ENCODE measurements at regions not wholly inside any gene's neighbourhood (a gene's known extent, or its start where the extent isn't known, plus 50 kb on each side); places are given as distances from the start of the nearest gene placed in this dataset.
"Not testable (repeated sequence)": the region's sequence is repeated elsewhere in the genome, so short reads cannot be mapped to it uniquely, and the experiment has no call there.

DNA sequence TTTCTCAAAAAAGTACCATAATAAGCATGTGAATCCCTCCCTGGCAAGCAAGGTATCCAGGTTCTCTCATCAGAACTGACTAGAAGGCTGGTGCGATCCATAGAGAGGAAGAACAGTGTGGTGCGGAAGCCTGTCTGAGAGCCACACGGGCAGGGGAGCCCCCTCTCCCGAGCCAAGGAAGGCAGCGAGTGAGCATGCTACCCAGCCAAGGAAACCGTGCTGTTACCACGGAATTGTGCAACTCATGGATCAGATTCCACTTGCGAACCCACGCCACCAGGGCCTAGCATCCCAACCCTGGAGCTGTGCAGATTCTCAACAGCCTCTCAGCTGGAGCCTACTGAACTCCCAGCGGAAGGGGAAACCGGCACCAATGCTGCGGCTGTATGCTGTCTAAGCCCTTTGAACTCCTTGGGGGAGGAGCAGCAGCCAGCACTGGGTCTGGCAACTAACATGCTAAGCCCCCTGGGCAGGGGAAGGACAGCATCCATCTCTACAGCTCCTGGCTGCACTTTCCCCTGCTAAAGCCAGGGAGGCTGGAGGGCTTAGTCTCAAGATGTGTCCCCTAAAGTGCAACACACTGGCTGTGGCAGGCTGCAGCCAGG is 823.1 kb downstream of the EPHA4 start:
- DNase-seq: no peak

DNA sequence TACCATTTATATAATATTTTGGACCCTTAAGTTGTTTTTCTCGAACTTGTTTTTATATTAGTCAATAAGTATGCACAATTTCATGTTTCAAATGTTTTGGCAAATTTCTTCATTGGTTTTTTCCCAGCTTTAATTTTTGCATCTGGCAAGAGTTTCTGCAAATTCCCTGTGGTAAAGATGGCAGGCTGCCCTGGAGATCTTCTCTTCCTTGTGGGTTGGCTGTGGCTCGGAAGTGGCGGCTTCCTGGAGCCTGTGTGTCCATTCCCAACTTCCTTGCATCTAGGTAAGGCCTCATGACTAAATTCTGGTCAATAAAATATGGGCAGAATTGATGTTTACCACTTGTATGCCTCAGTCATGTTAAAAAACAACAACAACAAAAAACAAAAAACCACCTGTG is 818.6 kb downstream of the EPHA4 start:
- DNase-seq: no peak

DNA sequence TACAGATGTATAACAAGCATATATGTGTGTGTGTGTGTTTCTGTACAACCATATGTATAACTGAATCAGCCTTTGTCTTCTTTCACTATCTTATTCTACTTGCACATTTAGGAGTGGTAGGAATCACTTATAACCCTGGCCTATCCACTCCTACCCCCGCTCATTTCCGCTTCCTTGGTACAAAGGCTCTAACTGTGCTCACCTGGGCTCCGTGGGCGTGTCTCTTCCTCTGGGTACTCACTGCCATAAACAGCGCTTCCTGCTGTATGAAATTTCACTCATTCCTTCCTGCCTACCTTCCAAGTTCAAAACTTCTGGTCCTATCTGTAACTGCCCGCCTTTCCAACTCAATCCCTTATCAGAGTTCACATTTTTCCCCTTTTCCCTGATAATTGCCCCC is 815.5 kb downstream of the EPHA4 start:
- no peak for DNase-seq

DNA sequence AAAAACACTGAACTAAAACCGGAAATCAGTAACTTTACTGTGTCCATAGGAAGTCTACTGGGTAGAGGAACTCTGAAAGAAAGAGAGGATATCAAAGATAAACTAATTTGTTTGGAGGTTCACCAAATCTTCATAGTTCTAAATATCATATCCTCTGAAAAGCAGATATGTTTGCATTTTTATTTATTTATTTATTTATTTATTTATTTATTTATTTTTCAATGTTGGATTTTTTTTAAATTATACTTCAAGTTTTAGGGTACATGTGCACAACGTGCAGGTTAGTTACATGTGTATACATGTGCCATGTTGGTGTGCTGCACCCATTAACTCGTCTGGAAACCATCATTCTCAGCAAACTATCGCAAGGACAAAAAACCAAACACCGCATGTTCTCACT is 813.7 kb downstream of the EPHA4 start:
- not testable (repeated sequence) for DNase-seq

DNA sequence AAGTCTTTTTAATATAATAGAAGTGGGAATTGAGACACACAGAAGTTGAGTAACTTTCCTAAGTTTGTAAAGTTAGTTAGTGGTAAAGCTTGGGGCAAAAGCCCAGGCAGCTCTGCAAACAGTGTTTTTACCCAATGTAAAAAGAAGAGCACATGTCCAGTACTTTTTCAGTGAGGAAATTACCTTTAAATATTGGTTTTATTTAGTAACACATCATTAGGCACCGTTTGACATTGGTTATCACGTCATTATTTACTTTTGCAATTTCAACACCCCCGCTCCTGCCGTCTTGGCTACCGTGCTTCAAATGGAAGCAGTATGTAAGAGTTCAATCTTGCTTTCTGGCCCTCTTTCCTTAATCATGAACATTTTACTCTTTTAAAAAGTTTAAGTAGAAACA is 807.9 kb downstream of the EPHA4 start:
- DNase-seq: no peak

DNA sequence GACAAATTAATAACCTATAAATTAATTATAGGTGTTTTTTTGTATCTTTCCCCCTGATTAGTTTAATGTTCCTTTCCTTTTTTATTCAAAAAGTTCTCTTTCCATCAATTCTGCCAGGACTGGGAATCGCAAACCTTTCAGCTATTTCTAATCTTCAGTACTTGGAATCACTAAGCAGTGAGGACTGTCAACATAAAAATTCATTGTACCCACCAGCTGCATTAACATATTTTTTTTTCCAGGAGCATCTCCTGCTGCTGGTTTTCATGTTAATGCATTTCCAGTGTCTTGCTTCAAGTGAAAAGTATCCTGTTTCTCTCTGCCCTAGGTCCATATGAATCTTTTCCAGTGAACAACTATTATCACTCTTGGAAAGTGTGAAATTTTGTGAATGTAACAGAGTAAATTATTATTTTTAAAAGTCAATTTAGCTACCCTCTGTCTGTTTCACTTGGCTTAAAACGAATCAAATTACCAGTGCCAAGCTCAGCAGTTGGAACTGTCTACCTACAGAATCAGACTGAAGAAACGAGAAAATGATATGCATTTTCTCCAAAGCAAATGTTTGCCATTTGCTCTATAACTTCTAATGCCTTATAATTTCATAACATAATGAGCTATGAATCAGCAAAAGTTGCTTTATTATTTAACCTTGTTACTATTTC is 804.4 kb downstream of the EPHA4 start:
- no peak for DNase-seq

DNA sequence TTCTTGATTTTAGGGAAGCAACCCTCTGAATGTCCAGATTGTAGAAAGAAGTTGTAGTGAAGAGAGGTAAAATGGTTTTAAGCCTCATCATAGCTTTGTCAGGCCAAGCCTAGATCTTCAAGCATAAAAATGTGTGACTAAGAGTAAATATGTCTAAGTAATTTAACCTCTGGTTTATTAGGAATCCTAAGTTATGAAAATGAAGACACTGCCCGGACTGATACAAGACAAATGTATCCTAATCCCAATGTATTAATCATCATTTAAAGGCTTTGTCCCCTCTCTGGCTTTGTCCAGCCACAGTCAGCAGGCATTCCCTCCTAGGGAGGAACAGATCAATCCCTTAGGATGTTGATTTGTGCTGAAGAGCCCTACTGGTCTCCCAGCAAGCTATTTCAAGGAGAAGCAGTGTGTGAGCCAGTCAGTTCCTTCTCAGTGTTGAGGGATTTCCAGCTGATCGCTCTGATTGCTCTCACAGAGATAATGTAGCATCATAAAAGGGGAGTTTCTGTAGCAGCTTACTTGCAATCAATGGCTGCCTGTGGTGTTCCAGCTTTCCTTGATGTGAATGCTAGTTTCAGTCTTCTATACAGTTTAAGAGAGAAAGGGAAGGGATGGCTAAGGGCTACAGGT is 796.1 kb downstream of the EPHA4 start:
- DNase-seq: no peak

DNA sequence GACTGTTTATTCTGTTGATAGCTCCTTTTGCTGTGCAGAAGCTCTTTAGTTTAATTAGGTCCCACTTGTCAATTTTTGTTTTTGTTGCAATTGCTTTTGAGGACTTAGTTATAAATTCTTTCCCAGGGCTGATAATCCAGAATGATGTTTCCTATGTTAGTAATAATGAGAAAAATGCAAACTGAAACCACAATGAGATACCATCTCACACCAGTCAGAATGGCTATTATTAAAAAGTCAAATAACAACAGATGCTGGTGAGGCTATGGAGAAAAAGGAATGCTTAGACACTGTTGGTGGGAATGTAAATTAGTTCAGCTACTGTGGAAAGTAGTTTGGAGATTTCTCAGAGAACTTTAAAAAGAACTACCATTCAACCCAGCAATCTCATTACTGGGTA is 793.0 kb downstream of the EPHA4 start:
- not testable (repeated sequence) for DNase-seq

DNA sequence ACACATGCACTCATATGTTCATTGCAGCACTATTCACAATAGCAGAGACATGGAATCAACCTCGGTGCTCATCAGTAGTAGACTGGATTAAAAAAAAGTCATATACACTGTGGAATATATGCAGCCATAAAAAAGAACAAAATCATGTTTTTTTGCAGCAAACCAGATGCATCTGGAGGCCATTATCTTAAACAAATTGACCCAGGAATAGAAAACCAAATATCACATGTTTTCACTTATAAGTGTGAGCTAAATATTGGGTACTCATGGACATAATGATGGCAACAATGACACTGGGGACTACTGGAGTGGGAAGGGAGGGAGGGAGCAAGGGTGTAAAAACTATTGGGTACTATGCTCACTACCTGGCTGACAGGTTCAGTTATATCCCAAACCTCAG is 792.6 kb downstream of the EPHA4 start:
- DNase-seq: no peak

DNA sequence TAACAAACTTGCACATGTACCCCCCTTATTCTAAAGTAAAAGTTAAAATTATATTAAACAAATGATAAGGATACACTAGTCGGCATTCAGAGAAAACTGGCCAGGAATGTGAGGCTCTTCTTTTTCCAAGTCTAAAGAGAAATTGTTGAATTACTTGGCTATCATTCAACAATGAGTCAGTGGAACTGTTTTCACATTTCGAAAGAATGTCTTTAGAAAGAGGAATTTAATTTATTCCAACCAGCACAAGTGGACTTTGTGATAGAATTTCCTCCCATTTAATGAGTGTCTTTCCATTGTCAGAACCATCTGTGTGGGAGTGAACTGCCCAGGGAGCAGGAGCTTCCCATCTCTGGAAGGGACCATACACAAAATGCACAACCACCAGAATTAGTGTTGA is 792.2 kb downstream of the EPHA4 start:
- DNase-seq: no peak

DNA sequence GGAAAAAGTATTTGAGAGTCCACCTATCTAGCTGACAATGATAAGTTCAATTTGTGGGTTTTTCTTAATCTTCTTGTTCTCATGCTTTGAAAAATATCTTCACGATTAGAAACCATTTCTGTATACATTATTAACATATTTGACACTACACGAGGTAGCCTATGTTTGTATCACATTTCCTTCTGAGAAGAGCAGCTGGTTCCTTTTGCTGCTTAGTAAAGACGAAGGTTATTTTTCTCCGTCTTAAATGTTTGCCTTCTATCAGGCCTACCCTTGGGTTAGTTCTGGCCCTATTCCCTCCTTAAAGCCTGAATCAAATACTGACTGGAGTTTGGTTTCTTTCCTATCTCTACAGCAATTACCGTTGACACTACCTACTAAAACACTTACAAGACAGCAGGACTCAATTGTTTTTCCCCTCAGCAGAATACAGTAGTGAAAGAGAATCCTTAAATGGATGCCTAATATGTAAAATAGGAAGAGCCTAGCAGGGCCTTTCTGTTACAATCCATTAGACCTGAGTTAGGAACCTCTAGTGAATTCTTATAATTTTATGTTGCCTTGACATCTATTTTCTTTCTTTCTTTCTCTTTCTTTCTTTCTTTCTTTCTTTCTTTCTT is 790.4 kb downstream of the EPHA4 start:
- DNase-seq: no peak

DNA sequence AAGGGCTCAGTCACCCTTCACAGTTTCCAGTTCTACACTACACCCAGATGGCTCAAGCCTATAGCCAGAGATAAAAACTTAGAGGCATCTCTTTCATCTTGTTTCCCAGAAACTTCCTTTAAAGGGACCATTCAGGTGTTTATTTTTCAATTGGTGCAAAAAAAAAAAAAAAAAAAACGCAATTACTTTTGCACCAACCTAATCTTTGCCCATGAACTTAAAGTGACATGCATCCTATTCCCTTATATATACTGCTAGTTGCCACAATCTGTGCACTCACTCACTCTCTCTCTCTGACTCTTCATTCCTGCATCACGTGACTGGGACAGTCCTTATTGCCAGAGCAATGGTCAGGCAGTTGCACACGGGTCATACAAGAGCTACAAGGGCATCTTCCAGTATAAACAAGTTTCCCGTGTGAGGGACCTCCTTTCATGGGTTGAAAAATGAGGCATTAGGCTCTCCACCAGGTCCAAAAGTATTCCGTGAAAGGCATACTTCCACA is 789.4 kb downstream of the EPHA4 start:
- no peak for DNase-seq

DNA sequence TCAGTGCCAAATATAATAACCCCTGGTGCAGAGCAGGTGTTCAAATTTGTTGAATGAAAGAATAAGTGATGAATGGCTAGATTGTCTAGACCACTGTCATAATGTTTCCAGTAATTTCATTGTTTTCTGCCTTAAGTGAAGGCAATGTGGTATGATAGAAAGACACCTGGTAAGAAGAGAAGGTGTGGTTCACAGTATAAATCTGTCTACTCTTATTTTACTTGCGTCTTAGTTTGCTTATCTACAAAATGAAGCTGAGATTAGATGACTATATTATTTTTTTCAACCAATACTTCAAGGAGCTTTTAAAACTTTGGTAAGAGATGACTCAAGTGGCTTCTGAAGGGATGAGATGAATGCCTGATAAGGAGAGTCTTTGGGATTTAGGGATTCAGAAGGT is 788.4 kb downstream of the EPHA4 start:
- no peak for DNase-seq

DNA sequence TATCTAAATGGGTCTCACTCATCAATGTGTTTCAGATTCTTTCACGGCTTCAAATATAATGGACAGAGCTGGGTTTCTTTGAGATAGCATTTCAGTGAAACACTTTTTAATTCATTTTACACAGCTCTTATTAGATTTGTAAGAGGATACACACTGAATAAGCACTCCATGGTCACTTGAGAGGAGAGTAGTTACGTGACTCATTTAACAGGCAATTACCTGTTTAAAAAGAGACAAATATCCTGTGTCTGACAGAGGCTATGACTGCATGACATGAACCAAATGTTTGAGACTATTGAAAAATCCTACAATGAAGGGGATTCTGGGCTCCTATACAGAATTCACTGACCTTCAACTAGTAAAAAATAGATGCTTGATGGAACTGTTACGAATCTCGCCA is 786.9 kb downstream of the EPHA4 start:
- no peak for DNase-seq

DNA sequence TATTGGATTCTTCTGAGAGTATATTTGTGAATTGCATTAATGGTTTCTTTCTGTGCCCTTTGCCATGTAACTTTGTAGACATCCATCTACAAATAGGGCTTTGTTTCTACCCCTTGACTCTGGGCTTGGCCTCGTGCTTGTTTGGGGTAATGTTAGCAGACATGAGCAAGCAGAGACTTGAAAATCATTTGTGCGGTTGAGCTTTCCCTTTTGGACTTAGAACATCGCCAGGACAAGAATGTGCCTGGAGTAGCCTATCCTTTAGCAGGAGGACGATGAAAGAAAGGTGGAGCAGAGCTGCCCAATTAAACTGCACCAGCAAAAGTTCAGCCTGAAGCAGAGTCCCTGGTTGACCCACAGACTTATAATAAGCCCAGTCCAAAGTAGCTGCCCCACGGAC is 785.9 kb downstream of the EPHA4 start:
- DNase-seq: no peak

DNA sequence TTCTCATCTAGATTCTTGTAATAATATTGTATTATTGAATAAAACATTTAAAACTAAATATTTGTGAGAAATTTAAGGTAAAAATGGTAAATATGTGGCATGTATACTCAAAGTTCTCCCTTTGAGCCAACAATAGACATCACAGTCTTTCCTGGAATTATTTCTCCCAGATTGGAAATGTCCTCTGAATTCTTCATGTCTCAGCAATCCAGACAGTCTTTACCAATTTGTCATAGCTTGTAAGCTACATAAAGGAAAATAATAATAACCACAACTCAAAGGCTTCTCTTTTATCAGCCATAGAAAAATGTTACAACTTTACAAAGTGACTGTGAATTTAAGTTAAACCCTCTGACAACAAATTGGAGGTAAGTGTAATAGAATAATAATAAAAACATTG is 784.9 kb downstream of the EPHA4 start:
- DNase-seq: no peak

DNA sequence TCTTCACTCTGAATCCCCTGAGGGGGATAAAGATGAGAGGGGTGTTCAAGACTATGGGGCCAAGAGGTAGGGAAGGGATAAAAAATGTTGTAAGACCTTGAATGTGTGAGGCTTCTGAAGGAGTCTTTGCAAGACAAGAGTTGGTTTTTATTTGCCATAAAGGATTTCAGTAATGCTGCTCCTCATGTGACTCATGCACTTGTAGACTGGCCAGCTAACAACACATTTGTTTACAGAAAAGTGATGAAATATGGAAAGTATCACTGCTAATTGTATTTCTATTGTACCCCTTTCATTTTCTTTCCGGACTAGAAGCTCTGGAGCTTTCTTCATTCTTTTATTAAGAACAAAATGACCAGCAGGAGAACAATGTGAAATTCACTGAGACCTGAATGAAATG is 782.1 kb downstream of the EPHA4 start:
- DNase-seq: no peak

DNA sequence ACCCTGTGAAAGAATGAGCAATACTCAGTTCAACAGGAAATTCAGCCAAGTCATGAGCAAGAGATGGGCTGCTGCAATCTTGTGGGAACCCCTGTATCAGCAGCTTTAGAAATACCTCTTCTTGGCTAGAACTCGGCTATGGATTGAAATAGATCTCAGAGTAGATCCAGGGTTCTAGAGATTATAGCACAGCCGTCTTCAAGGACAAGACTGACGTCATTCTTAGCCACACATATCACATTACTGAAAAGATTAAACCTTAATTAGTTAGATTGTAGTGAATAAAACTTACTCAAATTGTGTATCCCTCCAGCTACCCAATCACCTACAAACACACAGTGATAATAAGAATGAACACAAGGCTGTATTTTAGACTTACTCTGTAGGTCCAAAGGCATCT is 776.4 kb downstream of the EPHA4 start:
- DNase-seq: no peak

DNA sequence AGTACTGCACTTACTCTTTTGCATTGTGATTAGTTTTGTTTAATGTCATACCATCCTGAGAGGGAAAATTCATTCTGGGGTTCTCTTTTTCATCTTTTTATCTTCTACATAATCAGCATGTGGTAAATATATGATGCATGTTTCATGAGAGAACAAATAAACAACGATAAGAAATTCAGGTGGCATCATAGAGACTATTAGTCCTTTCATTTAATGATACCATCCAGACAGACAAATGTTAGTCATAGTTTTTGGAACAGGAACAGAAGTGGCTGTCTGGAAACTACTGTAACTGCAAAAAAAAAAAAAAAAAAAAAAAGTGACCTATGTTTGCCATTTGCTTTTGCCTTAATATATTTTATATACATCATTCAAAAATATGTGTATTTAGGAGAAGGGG is 761.0 kb downstream of the EPHA4 start:
- DNase-seq: no peak

DNA sequence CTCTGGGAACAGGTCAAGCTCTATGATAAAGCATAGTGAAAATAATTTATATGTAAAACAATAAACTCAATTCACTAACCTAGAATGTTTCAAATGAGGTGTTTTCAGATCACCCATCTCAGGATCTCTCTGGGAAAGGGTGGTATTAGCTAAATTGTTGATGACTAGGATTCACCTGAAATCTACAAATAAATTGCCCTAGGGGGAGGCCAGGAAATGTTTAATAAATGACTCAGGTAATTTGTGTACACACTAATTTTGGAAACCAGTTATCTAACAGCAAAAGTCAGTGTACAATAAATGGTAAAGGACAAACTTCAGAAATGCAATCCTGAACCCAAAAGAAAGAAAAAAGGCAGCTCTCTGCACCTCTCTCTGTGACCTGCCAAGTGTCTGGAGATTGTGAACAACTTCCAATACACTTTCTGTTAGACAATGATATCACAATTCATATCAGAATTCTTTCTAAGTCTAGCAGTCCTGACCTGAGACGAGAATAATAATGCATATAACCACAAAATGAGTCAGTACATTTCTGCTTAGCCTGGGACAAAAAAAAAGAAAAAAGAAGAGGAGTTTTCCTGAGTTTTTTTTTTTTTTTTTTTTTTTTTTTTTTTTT is 760.0 kb downstream of the EPHA4 start:
- DNase-seq: no peak

DNA sequence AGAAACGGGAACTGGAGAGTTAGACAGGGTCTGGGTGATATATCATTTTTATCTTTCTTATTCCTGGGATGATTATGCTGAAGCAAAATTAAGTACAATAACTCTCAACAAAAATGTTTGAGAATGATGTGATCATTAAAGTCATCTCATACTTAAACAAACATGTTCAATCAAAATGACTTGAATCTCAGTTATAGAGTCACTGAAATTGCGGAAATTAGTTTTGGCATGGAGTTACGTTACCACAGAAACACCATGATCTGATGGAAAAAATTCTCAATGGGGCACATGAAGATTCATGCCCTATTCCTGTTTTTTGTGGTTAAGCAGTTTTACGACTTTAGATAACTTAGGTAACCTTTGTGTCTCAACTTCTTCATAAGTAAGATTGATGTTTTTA is 757.7 kb downstream of the EPHA4 start:
- no peak for DNase-seq

DNA sequence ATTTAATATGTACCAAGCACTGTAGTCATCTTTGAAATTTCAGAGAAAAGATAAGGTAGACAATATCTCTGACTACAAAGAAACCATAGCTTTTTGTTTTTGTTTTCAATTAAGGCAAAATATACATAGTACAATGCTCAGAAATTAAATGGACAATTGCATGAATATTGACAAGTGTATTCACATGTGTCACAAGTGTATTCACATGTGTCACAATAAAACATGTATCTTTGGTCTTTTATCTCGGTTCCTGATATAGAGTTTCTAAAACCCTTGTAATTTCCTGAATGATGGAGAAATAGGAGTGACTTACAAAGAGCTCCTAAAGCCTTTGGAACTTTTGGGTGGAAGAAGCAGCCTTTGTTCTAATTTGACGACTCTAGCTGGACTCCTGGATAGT is 756.4 kb downstream of the EPHA4 start:
- no peak for DNase-seq

DNA sequence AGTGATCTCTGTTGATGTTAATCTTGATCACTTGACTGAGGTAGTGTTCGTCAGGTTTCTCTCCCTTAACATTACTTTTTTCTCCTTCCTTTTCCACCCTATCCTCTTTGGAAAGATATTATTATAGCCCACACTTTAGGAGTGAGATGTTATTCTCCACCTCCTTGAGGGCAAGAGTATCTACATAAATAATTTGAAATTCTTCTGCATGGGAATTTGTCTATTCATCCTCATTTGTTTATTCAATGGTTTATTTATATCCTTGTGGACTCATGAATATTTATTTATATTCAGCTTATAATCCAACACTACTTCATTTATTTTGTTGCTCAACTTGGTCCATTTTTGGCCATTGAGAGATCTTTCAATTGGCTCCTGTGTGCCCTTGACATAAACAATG is 750.4 kb downstream of the EPHA4 start:
- no peak for DNase-seq

DNA sequence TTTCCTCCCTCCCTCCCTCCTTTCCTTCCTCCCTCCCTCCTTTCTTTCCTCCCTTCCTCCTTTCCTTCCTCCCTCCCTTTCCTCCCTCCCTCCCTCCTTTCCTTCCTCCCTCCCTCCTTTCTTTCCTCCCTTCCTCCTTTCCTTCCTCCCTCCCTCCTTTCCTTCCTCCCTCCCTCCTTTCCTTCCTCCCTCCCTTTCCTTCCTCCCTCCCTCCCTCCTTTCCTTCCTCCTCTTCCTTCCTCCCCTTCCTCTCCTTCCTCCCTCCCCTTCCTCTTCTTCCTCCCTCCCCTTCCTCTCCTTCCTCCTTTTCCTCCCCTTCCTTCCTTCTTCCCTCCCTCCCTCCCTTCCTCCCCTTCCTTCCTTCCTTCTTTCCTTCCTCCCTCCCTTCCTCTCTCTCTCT is 748.5 kb downstream of the EPHA4 start:
- DNase-seq: not testable (repeated sequence)

Data from stimulated activated CD4-positive, alpha-beta T cell treated with anti-CD3 and anti-CD28 coated beads, Interleukin-12 subunit alpha, Interleukin-12 subunit beta, amount 100 ng/mL, for 4 hours (primary cell).